ENCODE measurements at regions not wholly inside any gene's neighbourhood (a gene's known extent, or its start where the extent isn't known, plus 50 kb on each side); places are given as distances from the start of the nearest gene placed in this dataset.

- H3K27ac ChIP-seq: no peak overlapping the region
- H3K36me3 ChIP-seq: no peaks in the 10 kb centered on the region
- H3K9me3 ChIP-seq: no peaks in the 10 kb centered on the region
- TF ChIP-seq CTCF (IDR thresholded peaks at IDR 0.05) (no peak), POLR2A (IDR thresholded peaks at IDR 0.05) (no peak)
- no peaks in the 10 kb centered on the region for H3K27me3 ChIP-seq
- 42 to 55% (median 51%) methylated on average over 4 of the region's 4 CpGs for WGBS, 4 donors
- no peak overlapping the region for H3K4me3 ChIP-seq
- DNase-seq: no peak
- ATAC-seq: no peak
- H3K4me1 ChIP-seq: no peaks in the 10 kb centered on the region
- intact Hi-C loops (cut with DNase I): loop anchor here in 2 of 10 donors (10.0 kb wide), 2 partner anchors 55 to 85 kb away; no protein-coding TSS in a partner anchor
These were observed 2055.0 kb upstream of the ACO1 start for GRCh38 chr9:30329431-30329830.

DNA sequence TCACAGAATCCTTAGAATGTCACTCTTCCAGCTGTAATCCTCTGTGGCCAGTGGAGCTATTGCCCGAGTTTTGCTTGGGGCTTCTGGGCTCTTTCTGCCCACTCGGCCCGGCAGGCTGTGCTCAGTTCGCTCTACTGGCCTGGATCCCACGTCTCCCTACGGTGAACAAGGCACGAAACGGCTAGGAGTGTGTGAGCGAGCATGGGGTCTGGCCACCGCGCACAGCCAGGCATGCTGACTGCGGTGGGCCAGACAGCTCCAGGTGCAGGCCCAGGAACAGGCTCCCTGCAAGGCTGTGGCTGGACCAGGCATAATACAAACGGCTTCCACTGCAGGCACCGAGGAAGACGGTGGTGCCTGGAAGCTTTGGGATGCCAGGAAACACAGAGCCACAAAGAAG, 2035.5 kb upstream of the ACO1 start:
- H3K27ac ChIP-seq: no peak overlapping the region
- no peaks in the 10 kb centered on the region for H3K36me3 ChIP-seq
- 81 to 92% (median 88%) methylated on average over 15 of the region's 15 CpGs for WGBS, 4 donors
- H3K4me1 ChIP-seq: no peaks in the 10 kb centered on the region
- ATAC-seq: no peak
- peak in 1 of 5 donors; percentile 52 for DNase-seq
- H3K9me3 ChIP-seq: peaks cover 0 to 13% (median 0%) of the 10 kb centered on the region in 12 donors
- no peak overlapping the region for H3K4me3 ChIP-seq
- intact Hi-C loops (cut with DNase I): no loop called here
- TF ChIP-seq CTCF (IDR thresholded peaks at IDR 0.05): no peak
- no peak for TF ChIP-seq POLR2A (IDR thresholded peaks at IDR 0.05)
- H3K27me3 ChIP-seq: no peaks in the 10 kb centered on the region

- no peak for TF ChIP-seq CTCF (IDR thresholded peaks at IDR 0.05)
- no peak for TF ChIP-seq POLR2A (IDR thresholded peaks at IDR 0.05)
- WGBS, 4 donors: 83 to 88% (median 86%) methylated on average over 13 to 19 of the region's 19 CpGs
- intact Hi-C loops (cut with DNase I): no loop called here
- Histone ChIP-seq H3K27me3 (no peaks in the 10 kb centered on the region), H3K36me3 (no peaks in the 10 kb centered on the region), H3K4me3 (no peak overlapping the region), H3K4me1 (no peaks in the 10 kb centered on the region), H3K27ac (no peak overlapping the region), H3K9me3 (peaks cover 0 to 13% (median 0%) of the 10 kb centered on the region in 12 donors)
- no peak for ATAC-seq
- no peak for DNase-seq
These were observed 2034.6 kb upstream of the ACO1 start for GRCh38 chr9:30349526-30350513.

DNA sequence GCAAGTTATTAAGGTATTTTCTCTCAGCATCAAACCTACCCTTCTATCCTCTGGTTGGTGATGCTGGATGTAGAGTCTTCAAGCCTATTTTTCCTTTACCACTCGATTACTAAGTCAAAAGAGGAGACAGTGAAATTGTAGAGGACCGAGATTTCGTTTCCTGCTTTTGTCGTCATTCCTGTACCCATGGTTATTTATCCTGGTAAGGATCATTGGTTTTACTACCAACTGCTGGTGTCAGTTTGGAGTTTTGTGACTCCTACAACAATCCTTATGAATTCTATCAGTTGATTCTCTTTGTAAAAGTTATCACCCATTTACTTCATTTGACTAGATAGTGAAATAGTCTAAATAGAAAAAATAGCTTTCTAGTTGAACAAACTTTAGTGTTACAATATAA, 2028.2 kb upstream of the ACO1 start:
- intact Hi-C loops (cut with DNase I): no loop called here
- no peaks in the 10 kb centered on the region for H3K4me1 ChIP-seq
- H3K9me3 ChIP-seq: peaks cover 0 to 3% (median 0%) of the 10 kb centered on the region in 12 donors
- no peak overlapping the region for H3K27ac ChIP-seq
- H3K27me3 ChIP-seq: no peaks in the 10 kb centered on the region
- WGBS, 4 donors: 77 to 88% (median 84%) methylated on average over 4 of the region's 4 CpGs
- ATAC-seq (no peak), DNase-seq (no peak)
- H3K36me3 ChIP-seq: no peaks in the 10 kb centered on the region
- TF ChIP-seq CTCF (IDR thresholded peaks at IDR 0.05) (no peak), POLR2A (IDR thresholded peaks at IDR 0.05) (no peak)
- H3K4me3 ChIP-seq: no peak overlapping the region
